ENCODE measurements at regions not wholly inside any gene's neighbourhood (a gene's known extent, or its start where the extent isn't known, plus 50 kb on each side); places are given as distances from the start of the nearest gene placed in this dataset.

DNA sequence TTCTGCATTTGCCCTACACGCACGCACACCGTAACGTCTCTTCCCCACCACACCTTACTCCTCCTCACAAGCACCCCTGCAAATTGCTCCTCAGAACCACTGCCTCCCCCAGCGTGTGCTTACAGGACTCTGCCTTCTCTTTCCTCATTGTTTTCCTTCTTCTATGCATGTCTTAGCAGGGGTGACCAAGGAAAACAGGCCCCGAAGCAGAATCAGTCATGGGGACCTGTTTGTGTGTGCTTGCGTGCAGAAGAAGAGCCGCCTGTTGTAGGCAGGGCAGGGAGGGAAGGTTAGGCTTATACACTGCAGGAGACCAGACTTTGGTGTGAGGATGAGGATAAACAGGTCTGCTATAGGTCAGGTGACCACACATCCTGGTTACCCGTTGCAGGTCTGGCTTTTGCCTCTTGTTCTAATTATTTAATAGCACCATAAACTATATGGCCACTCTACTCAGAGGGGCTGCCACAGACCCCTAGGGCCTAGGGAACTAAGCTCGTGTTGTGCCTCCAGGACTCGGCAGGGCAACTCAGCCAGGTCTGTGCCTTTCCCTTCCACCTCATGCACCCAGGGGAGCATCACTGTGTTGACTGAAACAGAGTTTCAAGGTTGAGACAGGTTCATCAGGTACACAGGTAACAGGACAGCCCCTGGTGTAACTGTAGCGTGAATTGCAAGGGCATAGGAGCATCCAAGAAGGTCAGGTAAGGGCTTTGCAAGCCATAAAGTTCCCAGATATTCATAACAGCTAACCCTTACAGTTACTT, 60.8 kb upstream of the EPS8L3 start:
- no peaks in the 10 kb centered on the region for H3K9me3 ChIP-seq
- no peak for TF ChIP-seq POLR2A (IDR thresholded peaks at IDR 0.05)
- ATAC-seq (ENCODE audit: low FRiP score in 2 of 2) (no peak), DNase-seq (no peak)
- peak overlapping the region in 1 of 4 donors; percentile 54 for H3K27ac ChIP-seq
- no peaks in the 10 kb centered on the region for H3K36me3 ChIP-seq
- 84 to 86% methylated on average over 12 of the region's 12 CpGs for WGBS, 2 donors
- H3K4me1 ChIP-seq = peaks cover 41 to 56% (median 52%) of the 10 kb centered on the region in 4 donors
- H3K27me3 ChIP-seq = no peaks in the 10 kb centered on the region
- no peak overlapping the region for H3K4me3 ChIP-seq

DNA sequence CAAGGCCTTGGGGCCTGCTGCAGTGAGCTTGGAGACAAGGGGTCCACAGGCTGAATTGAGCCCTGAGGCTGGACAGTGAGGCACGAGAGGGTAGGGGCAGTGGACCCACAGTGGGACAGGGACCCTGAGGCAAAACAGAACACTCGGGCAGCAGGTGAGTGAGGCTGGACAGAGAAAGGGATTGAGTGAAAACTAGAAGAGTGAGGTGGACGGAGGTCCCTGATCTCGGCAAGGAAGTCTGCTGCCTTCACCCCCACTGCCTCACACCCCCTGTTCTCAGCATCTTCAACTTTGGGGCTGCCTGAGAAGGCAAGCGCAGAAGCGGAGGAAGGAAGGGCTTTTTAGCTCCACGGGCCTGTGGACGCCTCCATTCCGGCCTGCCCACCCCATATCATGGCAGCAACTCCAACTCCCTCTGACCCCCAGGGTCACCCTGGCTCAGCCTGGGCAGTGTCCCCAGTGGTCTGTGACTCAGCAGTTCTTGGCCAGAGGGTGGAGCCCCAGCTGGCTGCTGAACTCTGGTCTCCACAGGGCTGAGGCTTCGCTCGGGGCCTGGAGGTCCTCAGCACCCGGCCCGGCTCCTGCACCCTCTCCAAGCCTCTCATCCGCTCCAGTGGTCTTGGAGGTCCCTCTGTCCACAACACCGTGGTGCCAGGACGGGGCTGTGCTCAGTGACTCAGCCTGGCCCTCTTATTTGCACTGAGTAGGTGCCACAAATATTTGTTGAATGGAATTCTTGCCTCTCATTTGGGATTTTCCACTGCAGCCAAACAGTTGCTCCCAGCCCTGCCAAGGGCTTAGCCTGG, 60.0 kb upstream of the EPS8L3 start:
- Histone ChIP-seq H3K4me1 (peaks cover 43 to 62% (median 60%) of the 10 kb centered on the region in 4 donors), H3K27me3 (no peaks in the 10 kb centered on the region), H3K27ac (peak overlapping the region in 3 of 4 donors; percentile 8 to 54 (median 35)), H3K36me3 (no peaks in the 10 kb centered on the region), H3K9me3 (no peaks in the 10 kb centered on the region), H3K4me3 (no peak overlapping the region)
- 75 to 76% methylated on average over 12 to 16 of the region's 16 CpGs for WGBS, 2 donors
- TF ChIP-seq EP300 (IDR thresholded peaks at IDR 0.05) (no peak), POLR2AphosphoS5 (IDR thresholded peaks at IDR 0.05) (no peak), POLR2A (IDR thresholded peaks at IDR 0.05) (no peak)
- TF ChIP-seq, protein P1, sequence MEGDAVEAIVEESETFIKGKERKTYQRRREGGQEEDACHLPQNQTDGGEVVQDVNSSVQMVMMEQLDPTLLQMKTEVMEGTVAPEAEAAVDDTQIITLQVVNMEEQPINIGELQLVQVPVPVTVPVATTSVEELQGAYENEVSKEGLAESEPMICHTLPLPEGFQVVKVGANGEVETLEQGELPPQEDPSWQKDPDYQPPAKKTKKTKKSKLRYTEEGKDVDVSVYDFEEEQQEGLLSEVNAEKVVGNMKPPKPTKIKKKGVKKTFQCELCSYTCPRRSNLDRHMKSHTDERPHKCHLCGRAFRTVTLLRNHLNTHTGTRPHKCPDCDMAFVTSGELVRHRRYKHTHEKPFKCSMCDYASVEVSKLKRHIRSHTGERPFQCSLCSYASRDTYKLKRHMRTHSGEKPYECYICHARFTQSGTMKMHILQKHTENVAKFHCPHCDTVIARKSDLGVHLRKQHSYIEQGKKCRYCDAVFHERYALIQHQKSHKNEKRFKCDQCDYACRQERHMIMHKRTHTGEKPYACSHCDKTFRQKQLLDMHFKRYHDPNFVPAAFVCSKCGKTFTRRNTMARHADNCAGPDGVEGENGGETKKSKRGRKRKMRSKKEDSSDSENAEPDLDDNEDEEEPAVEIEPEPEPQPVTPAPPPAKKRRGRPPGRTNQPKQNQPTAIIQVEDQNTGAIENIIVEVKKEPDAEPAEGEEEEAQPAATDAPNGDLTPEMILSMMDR (IDR thresholded peaks at IDR 0.05) = no peak
- peak; percentile 51 to 59 for DNase-seq
- peak; percentile 13 to 20 for ATAC-seq (ENCODE audit: low FRiP score in 2 of 2)

DNA sequence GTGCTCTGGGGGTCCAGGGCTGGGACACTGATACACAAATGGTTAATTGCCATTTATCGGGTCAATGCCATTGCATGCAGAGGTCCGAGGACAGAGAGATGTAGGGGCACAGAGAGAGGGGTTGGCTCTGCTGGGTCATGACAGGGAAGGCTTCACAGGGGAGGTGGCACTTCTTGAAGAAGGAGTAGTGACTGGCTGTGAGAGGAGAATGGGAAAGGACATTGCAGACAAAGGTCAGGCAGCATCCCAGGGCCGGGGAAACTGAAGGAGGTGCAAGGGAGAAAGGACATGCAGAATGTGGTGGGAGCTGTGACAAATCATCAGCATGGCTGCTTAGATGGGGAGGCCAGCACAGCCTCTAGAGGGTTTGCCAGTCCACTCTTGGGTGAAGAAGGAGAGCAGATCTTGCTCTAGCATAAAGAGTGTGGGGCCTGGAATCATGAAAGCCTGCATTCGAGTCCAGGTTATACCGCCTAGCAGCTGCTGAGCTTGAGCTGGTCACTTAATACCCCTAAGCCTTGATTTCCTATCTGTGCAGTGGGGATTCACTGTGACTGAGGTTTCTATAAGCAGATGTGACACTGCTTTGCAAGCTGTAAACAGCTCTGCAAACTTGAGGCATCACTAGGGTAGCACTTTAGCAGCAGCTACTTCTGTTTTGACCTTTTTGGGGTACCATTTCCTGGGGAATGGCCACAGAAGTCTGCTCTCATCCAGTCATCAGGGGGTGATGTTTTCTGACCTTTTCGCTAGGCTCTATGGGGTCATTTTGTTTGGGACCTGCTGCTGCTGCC, 59.2 kb upstream of the EPS8L3 start:
- no peak for TF ChIP-seq POLR2A (IDR thresholded peaks at IDR 0.05)
- TF ChIP-seq EP300 (IDR thresholded peaks at IDR 0.05) = no peak
- TF ChIP-seq, protein P1 (IDR thresholded peaks at IDR 0.05) = no peak
- no peak for TF ChIP-seq POLR2AphosphoS5 (IDR thresholded peaks at IDR 0.05)
- Histone ChIP-seq H3K27ac (peak overlapping the region in 3 of 4 donors; percentile 11 to 75 (median 55)), H3K27me3 (no peaks in the 10 kb centered on the region), H3K36me3 (no peaks in the 10 kb centered on the region), H3K4me3 (no peak overlapping the region), H3K9me3 (no peaks in the 10 kb centered on the region), H3K4me1 (peaks cover 51 to 70% (median 68%) of the 10 kb centered on the region in 4 donors)
- DNase-seq (no peak), ATAC-seq (ENCODE audit: low FRiP score in 2 of 2) (no peak)
- 86 to 89% methylated on average over 6 of the region's 6 CpGs for WGBS, 2 donors

DNA sequence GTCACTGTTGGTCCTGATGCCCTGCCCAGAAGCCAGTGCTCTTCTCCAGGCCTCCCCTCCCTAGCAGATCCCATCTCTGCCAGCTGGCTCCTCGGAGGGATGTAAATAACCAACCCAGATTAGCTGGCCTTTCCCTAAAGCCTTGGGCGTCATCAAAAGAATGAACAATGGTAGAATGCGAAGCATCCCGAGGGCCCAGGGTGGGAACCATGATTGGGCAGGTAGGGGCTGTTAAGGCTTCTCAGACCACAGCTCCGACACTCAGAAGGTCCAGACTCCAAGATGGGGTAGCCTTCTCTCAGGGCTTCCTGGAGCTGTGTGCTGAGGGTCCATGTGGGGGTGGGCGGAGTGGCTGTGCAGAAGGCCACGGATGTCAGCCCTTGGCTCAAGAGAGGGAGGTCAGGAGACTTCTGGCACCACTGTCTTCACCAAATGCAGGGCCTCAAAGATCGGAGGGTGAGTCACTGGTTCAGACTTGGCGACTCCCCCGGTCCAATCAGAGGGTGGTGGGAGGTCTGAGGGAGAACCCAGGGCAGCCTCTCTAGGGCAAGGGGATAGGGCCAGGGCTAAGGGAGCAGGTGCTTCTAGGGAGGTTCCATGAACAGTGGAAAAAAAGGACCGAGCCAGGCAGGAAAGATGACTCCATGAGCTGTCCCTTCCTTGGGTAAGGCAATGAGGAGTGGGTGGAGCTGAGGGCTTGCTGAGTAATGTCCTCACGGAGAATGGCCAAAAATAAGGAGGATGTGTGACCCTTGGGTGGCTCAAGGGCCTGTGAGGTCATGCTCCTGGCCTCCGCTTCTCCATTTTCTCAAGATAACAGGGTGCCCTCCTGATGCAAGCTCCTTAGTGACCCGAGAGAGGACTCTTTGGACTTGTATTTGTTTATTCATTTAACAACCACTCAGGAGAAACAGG, 58.4 kb upstream of the EPS8L3 start:
- ATAC-seq (ENCODE audit: low FRiP score in 2 of 2) = peak; percentile 73 to 84
- peaks cover 54 to 72% (median 69%) of the 10 kb centered on the region in 4 donors for H3K4me1 ChIP-seq
- 67 to 75% methylated on average over 13 to 14 of the region's 14 CpGs for WGBS, 2 donors

More for the DNA sequence above, 58.4 kb upstream of the EPS8L3 start:
- Histone ChIP-seq H3K36me3 (no peaks in the 10 kb centered on the region), H3K9me3 (no peaks in the 10 kb centered on the region), H3K4me3 (no peak overlapping the region), H3K27ac (peak overlapping the region; percentile 19 to 75 (median 52)), H3K27me3 (no peaks in the 10 kb centered on the region)
- TF ChIP-seq EP300 (IDR thresholded peaks at IDR 0.05) (peak in 1 of 4 donors; percentile 31), POLR2A (IDR thresholded peaks at IDR 0.05) (no peak), POLR2AphosphoS5 (IDR thresholded peaks at IDR 0.05) (peak; percentile 31 to 44)
- TF ChIP-seq, protein P1 (IDR thresholded peaks at IDR 0.05) = no peak
- DNase-seq = peak in 1 of 2 donors; percentile 77

All from upper lobe of left lung (tissue), 6 donors.